Stimulated activated CD8-positive, alpha-beta memory T cell treated with anti-CD3 and anti-CD28 coated beads, Interleukin-12 subunit alpha, Interleukin-12 subunit beta, amount 100 ng/mL, for 4 hours (primary cell): ENCODE measurements at regions not wholly inside any gene's neighbourhood (a gene's known extent, or its start where the extent isn't known, plus 50 kb on each side); places are given as distances from the start of the nearest gene placed in this dataset.
"Not testable (repeated sequence)": the region's sequence is repeated elsewhere in the genome, so short reads cannot be mapped to it uniquely, and the experiment has no call there.

ENCODE experiments used
- DNase-seq: peaks from one replicate; pipeline ENCODE4 v3.0.0-alpha.2; 2020; ENCODE audit warnings: low read depth

DNA sequence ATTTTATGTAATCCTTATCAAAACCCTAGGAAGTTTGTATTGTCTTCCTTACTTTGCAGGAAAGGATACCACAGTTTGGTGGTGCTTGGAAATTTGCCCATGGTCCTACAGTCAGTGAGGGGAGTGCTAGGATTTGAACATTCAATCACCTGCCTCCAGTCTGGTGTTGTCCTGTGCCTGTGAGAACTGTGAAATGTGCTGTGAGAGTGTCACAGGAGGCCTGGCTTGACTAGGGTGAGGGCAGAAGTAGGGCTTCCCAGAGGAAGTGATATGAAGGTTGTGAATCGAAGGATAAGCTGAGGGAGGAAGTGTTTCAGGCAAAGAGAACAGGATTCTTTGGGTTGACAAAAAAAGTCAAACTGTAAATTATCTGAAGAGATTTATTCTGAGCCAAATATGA lies 424.4 kb downstream of the TMEM135 start:
- DNase-seq, result no peak

DNA sequence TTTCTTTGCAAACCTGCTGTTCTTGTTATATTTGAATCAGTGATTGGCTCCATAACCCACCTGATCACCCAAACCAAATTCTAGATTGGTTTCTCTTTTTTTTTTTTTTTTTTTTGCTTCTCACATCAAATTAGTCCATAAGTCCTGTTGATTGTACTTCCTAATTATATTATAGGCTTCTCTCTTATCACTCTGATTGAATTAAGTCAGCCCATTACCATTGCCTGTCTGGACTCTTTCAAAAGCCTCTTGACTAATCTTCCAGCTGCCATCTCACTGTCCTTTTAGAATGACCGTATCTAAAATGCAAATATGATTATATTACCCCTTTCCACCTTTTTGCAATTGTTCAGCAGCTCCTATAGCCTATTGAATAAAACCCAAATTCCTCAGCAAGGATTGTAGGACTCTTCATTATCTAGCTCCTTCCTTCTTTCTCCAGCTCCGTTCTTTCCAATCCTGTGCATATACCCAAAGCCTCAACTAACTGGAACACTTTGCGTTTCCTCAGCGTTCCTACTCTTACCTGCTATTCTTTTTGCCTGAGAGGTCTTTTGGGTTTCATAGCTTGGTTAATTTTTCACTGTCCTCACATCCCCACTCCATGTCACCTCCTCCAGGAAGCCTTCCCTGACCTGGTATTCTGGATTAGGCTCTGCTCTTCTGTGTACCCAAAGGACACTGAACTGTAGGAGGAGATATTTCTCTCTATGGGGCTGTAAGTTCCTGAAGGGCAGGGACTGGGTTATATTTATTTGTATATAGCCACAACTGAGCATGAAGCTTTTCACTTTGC lies 423.3 kb downstream of the TMEM135 start:
- DNase-seq, result no peak

- no peak for DNase-seq
Observed at GRCh38 chr11:87460279-87460678, 422.5 kb downstream of the TMEM135 start.

- DNase-seq, result no peak
Observed at GRCh38 chr11:87459351-87459750, 421.6 kb downstream of the TMEM135 start.

GRCh38 chr11:87456499-87456898 lies 418.8 kb downstream of the TMEM135 start:
- no peak for DNase-seq

GRCh38 chr11:87455180-87455579 lies 417.4 kb downstream of the TMEM135 start:
- no peak for DNase-seq

DNA sequence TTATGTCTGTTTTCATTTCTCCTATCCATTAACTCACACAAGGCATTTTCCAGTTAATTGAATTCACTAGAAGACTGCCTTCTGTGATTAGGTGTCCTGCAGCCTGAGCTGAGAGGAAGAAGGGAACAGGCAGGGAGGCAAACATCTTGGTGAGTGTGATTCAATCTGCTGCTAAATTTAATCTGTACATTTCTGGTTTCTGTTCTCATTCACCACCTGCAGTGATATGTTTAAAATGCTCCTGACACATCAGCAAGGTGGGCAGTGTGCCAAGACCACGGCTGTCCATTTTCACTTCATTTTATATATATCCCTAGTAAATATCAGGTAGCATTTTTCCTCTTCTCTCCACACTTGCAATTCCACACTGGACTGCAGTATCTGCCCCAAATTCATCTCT lies 416.5 kb downstream of the TMEM135 start:
- no peak for DNase-seq

DNA sequence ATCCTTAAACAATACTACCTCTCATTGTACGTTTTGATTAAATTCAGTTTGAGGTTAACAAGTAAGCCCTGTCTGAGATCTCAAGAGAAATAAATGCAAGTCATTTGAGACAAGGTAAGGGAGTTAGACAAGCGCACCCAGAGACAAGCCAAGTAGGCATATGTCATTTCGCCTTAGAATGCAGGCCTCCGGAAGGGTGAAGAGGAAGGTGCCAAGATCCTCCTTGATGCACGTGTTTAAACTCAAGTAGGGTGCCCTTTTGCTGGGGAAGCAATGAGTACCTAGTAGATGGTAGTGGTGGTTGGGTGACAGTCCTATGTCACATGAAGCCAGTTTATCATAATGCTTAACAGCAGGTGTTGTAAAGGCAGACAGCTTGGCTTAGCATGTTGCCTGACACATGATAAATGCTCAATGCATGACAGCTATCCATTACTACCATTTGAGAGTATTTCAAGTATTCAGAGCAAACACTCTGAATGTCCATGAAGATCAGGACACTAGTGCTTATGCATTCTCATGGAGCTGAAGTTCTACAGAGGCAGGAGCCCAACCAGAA lies 415.9 kb downstream of the TMEM135 start:
- DNase-seq, result no peak

- DNase-seq, result not testable (repeated sequence)
Observed at GRCh38 chr11:87452025-87452424, 414.3 kb downstream of the TMEM135 start.

DNA sequence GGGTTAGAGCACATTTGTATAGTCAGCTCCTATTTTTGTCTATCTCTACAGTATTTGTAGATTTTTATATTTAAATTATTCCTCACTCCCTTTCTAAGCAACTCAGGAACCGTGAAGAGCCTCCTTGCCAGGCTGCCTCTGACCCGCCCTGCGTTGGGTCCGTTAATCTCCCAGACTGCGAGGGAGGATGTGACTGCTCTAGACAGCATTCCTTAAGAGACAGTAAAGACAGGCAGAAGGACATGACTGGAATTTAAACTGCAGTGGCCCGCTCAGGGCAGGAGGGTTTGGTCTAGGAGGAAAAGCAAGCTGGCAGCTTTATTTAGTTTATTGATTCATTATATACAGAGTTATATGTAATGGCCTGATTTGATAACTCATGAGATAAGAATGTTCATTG lies 413.7 kb downstream of the TMEM135 start:
- DNase-seq, result no peak

- DNase-seq, result no peak
Observed at GRCh38 chr11:87447606-87448005, 409.9 kb downstream of the TMEM135 start.

- no peak for DNase-seq
Observed at GRCh38 chr11:87444993-87445392, 407.3 kb downstream of the TMEM135 start.

- DNase-seq, result no peak
Observed at GRCh38 chr11:87443707-87444106, 406.0 kb downstream of the TMEM135 start.

DNA sequence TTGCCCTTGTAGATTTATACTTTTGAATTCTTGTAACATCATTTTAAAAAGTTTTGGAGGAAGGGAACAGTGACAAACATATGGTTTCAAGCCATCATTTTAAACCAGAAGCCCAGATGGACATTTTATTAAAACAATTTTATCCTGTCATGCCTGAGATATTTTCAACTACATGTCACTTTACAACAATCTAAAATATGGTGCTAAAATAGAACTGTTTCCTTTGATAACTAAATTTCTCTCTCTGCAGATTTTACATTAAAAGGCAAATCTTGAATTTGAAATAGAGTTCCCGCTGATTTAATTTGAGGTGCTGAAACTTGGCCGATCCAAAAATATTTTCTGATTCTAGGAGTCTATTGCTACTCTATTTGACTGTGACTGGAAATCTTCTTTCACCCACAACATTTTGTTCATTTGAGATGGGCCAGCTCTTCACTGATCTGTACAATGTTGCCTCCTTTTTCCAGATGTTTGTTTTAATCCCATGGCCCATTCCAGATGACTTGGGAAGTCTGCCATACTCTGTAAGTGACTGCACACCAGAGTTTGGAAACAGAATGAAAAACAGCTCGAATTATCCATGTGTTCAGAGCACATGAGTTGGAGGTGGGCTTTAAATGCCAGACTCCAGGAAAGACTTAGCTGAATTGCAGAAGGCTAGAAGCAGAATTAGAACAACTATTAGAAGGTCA lies 402.5 kb downstream of the TMEM135 start:
- no peak for DNase-seq

GRCh38 chr11:87438416-87438815 lies 400.7 kb downstream of the TMEM135 start:
- no peak for DNase-seq

DNA sequence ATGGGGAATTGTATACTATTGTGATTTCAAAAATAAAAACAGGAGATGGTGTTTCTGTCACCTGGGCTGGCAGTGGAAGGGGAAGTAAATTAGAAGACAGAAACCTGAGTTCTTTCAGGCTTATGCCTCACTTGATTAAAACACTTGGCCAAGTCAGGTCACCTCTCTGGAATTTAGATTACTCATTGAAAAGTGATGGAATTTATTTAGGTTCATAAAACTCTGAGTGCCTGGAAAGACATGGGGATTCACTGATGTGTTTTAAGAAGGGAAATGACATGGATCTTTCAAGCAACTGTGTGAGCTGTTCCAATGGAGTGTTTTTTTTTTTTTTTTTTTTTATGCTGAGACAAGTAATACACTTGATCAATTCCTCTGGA lies 400.1 kb downstream of the TMEM135 start:
- no peak for DNase-seq

GRCh38 chr11:87437133-87437843 lies 399.6 kb downstream of the TMEM135 start:
- DNase-seq, result no peak

DNA sequence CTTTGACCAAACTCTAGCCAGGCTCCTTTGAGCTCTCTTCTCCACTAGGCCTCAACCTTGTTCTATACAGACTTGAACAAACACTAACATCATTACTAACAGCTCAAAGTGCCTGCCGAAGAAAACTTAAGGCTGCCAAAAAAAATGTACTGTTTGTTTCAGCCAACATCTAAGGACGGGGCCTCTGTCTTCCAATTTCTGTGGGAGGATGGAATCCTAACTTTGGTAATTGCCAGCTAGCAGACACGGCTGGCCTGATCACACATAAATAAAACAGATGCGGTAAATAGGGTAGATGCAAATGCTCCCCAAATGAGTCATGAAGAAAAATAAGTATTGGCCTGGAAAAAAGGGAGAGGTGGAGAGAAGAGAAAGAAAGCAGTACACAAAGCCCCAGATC lies 394.3 kb downstream of the TMEM135 start:
- no peak for DNase-seq

DNA sequence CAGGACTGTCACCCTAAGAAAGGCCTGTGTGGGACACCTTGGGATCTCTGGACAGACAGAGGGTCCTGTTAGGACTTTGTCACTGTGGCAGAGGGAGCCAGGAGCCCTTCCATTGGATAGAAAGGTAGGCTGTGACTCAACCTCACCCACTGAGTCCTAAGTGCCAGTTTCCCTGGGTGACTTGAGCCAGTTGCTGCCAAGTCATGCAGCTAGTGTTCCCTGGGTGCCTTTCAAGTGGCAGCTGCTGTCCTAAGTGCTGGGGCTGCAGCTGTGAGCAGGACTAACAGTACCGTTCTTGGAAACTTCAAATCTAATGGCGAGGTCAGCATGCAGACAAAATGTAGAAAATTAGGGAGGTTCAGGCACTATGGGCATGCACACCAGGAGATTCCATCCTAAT lies 393.7 kb downstream of the TMEM135 start:
- DNase-seq, result no peak

- no peak for DNase-seq
Observed at GRCh38 chr11:87430821-87431220, 393.1 kb downstream of the TMEM135 start.

- DNase-seq, result no peak
Observed at GRCh38 chr11:87429996-87430395, 392.3 kb downstream of the TMEM135 start.

DNA sequence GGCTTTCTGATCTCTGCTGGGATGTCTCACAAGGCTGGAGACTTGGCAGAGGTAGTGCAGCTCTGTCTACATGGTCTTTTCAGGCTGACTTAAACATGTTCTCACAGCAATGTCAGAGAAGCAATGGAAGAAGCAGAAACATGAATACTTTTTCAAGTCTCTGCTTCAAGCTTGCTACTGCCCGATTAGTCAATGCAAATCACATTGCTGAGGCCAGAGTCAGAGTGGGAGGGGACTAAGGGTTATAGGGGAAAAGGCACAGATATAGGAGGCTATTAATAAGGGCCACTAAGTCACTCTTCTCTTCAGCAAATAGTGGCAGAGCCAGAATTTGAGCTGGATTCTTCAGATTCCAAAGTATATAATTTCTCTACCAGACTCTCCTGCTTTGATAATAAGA lies 390.5 kb downstream of the TMEM135 start:
- no peak for DNase-seq

DNA sequence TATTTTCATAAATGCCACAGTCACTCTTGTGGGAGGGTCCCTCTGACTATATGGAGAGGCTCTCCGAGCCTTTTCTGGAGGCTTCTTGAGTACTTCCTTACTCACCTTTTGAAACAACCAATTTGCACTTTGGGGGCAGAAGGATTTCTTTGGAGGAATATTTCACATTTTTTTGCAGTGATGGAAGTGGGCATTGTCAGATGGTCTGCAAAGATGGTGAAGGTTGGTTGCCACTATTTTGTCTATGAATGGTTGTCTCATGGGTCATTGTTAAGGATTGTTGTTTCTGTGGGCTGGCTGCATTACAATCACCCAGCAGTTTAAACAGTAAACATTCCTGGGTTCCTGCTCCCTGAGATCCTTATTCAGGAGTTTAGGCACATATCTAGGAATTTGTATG lies 388.2 kb downstream of the TMEM135 start:
- no peak for DNase-seq
